Activated naive CD4-positive, alpha-beta T cell treated with anti-CD3 and anti-CD28 coated beads, Interleukin-2, amount 50 U/mL, for 72 hours (primary cell): ENCODE measurements at regions not wholly inside any gene's neighbourhood (a gene's known extent, or its start where the extent isn't known, plus 50 kb on each side); places are given as distances from the start of the nearest gene placed in this dataset.

Experiments used
- ATAC-seq, 2 donors: fragments of 150-1000 bp; cut with Tn5 transposase; 2 replicates each; pipeline ENCODE4 v1.10.0; 2021; ENCODE audit warnings: mild to moderate bottlenecking in 2 of 2, moderate library complexity in 2 of 2
- DNase-seq, 2 donors: peaks; one replicate each; pipeline ENCODE4 v3.0.0; 2021 to 2022; ENCODE audit warnings: low spot score in 2 of 2
- H3K27ac Mint-ChIP-seq, 2 donors: one replicate each; pipeline ENCODE4 v1.8.0; 2022; ENCODE audit warnings: mild to moderate bottlenecking in 2 of 2, mixed read lengths in 2 of 2
- H3K36me3 Mint-ChIP-seq, 2 donors: one replicate each; pipeline ENCODE4 v1.8.0; 2022; ENCODE audit warnings: mixed read lengths in 2 of 2
- H3K9me3 Mint-ChIP-seq, 2 donors: one replicate each; pipeline ENCODE4 v1.8.0; 2022; ENCODE audit warnings: mixed read lengths in 2 of 2

DNA sequence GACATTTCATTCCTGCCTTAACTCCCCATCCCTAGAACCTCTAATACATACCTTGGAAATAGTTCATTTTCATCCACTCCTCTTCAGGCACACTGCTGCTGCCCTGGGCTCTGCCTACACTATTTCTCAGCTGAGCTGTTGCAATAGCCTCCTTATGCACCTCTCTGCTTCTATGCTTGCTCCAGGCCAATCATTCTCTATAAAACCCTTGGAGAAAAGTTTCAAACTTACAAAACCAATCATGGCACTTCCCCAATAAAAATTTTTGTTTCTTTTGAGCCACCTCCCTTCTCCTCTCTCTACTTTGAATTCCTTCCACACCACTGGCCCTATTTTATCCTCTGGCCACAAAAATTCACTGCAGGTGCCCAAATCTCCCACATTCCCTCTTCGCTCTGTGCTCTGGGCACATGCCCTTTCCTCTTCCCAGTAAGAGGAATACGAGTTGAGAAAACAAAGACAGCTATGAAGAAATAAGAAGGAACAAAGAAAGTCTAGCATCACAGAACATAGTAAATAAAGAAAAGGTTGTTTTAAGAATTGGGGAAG is 301.4 kb downstream of the ELAVL2 start:
- Mint-ChIP-seq H3K27ac (no peak overlapping the region), H3K9me3 (peaks cover 10 to 27% of the 10 kb centered on the region in 2 donors), H3K36me3 (peaks cover 0 to 9% of the 10 kb centered on the region in 2 donors)
- ATAC-seq (no peak), DNase-seq (no peak)

DNA sequence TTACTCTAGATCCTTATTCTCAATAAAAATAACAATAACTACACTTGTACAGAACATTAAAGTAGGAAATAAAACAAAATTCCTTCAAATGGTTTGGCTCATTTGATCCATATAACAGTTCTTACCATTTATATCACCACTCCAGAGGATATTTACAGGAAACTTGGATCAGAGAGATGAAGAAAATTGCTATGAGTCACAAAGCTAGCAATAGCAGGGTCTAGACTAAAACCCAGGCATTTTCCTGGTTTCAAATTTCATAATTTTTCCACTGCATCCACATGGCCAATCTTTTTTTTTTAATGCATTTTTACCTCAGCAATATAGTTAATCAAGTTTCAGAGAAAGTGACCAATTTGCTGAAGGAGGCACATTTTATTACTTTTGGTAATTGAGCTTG is 299.2 kb downstream of the ELAVL2 start:
- Mint-ChIP-seq H3K9me3 (peaks cover 10 to 32% of the 10 kb centered on the region in 2 donors), H3K27ac (no peak overlapping the region), H3K36me3 (peaks cover 0 to 12% of the 10 kb centered on the region in 2 donors)
- ATAC-seq (no peak), DNase-seq (no peak)

DNA sequence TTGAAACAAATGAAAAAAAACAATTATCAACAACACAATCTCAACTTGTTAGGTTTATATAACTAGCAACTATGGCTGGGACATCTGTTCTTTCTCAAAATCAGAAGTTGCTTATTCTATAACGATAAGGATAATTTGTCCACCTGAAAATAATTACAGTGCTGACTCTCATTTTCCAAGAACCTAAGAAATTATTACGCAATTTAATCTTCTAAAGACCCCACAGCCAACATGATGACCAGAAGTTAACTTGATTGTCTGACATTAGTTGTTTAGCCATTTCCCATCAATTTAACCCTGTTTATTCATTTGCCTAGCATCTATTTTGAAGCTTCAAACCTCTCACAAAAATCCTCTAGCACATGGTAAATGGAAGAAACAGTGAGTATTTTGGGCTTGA is 293.8 kb downstream of the ELAVL2 start:
- ATAC-seq, result no peak
- H3K36me3 Mint-ChIP-seq, result peaks cover 0 to 16% of the 10 kb centered on the region in 2 donors
- H3K27ac Mint-ChIP-seq, result no peak overlapping the region
- no peak for DNase-seq
- H3K9me3 Mint-ChIP-seq, result peaks cover 14 to 18% of the 10 kb centered on the region in 2 donors

DNA sequence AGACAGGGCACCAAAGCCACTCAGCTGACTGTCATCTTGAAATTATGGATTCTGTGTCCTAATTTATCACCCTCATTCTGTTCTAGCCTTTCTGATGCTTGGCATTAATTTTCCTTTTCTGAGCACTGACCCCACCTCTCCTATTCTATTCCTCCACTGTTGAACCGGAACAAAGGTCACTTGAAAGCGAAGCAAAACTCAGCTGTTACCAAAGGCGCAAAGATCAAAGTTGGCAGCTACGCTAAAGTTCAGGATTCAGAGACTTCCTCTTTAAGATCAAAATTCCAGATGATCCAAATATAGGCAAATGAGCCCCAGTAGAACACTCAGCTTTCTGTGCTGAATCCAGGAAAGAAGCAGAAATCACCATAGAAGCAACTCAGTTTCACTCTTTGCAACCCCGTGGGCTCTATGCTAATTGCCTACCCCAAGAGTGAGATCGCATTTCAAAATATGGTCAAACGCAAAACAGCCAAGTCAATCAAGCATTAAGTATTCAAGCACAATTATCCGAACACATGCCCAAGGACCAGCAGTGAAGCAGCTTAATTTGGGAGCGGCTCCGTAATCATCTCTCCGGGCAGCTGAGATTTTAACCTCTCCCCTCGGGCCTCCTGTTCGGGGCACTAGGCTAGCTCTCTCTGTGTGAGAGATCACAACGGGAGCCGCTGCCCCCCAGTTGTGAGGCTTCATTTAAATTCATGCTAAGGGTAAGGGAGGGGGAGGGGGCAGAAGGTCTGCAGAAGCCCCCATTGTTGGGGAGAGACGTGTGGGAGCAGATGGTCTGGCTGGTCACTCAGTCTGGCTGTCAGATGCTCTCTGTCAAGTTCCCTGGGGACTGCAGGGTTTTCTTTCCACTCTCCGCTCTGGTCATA is 288.6 kb downstream of the ELAVL2 start:
- no peak overlapping the region for H3K27ac Mint-ChIP-seq
- no peak for DNase-seq

DNA sequence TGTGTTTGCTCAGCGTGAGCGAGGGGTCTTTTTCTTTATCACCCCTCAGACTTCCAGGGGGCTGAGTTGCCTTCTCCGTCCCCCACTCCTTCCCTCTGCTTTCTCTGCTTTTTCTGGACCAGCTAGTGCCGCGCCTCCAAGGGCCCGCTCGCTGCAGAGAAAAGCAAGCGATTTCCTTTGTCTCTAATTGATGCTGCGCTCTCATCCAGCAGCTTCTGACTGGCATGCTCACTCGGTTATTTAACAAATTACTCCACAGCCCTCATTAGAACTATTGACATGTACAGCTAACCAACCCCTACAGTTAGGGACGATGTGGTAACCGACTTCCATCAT is 288.0 kb downstream of the ELAVL2 start:
- ATAC-seq (no peak), DNase-seq (no peak)
- Mint-ChIP-seq H3K9me3 (peaks cover 16% of the 10 kb centered on the region in 2 donors), H3K36me3 (peaks cover 0 to 15% of the 10 kb centered on the region in 2 donors), H3K27ac (no peak overlapping the region)

More for the DNA sequence above, 288.6 kb downstream of the ELAVL2 start:
- ATAC-seq, result no peak
- Mint-ChIP-seq H3K36me3 (peaks cover 0 to 15% of the 10 kb centered on the region in 2 donors), H3K9me3 (peaks cover 12 to 18% of the 10 kb centered on the region in 2 donors)

DNA sequence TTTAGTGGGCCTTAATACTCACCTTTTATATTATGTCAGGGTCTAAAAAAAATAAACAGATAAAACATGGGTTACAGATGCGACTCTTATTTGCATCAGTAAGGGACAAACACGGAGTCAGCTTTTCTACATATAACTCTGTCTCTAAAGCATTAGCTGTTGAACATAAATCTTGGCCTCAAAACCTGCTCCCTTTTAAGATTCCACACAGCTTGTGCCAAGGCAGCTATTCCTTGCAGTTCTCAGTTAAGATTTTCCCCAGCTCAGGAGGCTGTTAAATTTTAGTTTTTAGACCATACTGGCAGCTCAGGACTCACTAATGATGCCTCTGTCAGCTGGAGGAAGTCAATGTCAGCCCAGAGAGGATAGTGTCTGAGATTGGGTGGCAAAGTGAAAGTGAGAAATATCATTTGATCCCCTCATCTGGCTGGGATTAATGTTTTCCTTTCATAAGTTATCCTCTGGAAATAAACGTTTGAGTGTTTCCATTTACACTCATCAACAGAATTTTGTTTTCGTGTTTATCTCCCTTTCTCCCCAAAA is 287.5 kb downstream of the ELAVL2 start:
- no peak overlapping the region for H3K27ac Mint-ChIP-seq
- no peak for DNase-seq

DNA sequence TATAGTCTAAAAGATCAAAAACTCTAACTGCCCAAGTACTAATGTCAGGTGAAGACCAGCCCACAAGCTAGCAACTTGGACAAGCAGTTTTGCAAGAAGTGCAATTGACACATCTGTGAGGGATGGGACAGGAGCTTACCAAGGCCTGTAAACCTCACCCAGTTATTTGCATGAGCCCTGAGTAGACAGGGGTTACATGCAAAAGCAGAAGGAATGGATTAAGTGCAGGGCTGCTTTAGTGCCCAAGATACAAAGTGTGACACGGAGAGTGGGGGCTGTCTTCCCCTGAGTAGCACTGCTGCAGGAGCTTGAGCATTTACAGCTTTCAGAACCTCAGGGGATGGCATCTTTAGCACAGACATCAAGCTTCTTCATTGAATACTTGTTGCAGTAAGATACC is 286.7 kb downstream of the ELAVL2 start:
- H3K36me3 Mint-ChIP-seq, result peaks cover 0 to 15% of the 10 kb centered on the region in 2 donors
- ATAC-seq, result no peak
- peaks cover 16 to 18% of the 10 kb centered on the region in 2 donors for H3K9me3 Mint-ChIP-seq

More for the DNA sequence above, 287.5 kb downstream of the ELAVL2 start:
- Mint-ChIP-seq H3K36me3 (peaks cover 0 to 15% of the 10 kb centered on the region in 2 donors), H3K9me3 (peaks cover 16% of the 10 kb centered on the region in 2 donors)
- no peak for ATAC-seq

DNA sequence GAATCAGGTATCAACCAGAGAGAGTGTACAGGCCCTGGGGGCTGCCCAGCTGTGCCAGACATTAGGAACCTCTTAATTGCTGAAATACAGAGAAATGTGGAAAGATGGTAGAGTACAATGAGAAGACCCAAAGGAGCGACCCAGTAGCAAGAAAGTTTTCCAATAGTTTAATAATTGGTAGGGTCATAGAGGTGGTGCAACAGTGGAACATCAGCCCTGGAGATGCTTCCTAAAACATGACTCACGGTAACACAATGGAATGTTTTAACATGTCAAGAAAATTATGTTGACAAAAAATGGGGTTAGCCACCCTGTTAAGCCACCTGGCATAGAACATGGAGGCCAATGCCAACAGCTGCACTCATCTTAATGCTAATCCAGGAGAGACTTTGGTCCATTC is 284.1 kb downstream of the ELAVL2 start:
- H3K36me3 Mint-ChIP-seq, result peaks cover 9 to 14% of the 10 kb centered on the region in 2 donors
- no peak for DNase-seq
- peaks cover 21 to 24% of the 10 kb centered on the region in 2 donors for H3K9me3 Mint-ChIP-seq
- no peak overlapping the region for H3K27ac Mint-ChIP-seq
- ATAC-seq, result no peak

More for the DNA sequence above, 286.7 kb downstream of the ELAVL2 start:
- DNase-seq, result no peak
- no peak overlapping the region for H3K27ac Mint-ChIP-seq

DNA sequence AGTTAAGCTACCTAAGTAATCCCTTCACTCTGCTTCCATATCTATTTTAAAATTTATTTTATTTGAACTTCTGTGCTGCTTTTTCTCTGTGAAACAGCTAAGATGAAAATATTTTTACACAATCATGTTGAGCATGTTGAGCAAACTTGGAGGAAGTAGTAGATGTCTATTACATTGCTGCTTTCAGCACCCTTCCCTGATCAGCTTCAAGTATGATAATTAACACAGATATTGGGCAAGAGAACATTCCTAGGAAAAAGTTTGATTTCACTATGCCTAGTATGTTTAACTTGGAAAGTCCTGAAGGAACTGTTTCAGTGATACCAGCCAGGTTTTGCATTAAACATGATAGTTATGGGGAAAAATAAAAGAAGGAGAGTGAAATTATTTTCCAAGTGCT is 283.6 kb downstream of the ELAVL2 start:
- DNase-seq (no peak), ATAC-seq (no peak)
- Mint-ChIP-seq H3K36me3 (peaks cover 10% of the 10 kb centered on the region in 2 donors), H3K9me3 (peaks cover 20 to 28% of the 10 kb centered on the region in 2 donors), H3K27ac (no peak overlapping the region)

DNA sequence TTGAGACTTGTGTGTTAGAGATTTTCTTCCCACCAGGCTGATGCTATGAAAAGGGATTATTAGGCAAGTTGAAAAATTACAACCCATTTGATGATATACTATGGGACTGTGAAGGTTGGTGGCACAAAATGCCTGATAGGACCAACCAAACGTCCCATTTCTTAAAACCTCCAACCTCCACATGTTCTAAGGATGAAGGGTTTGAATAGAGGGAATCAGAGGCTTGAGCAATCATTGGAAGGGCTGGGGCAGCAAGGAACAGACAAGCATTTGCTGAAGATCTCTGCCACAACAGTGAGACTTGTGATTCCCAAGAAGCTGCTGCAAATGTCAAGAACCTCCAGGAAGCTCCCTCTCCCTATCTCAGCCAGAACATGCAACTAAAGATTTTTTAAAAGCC is 283.1 kb downstream of the ELAVL2 start:
- peaks cover 8 to 10% of the 10 kb centered on the region in 2 donors for H3K36me3 Mint-ChIP-seq
- no peak for DNase-seq
- H3K27ac Mint-ChIP-seq, result no peak overlapping the region
- H3K9me3 Mint-ChIP-seq, result peaks cover 21 to 28% of the 10 kb centered on the region in 2 donors
- no peak for ATAC-seq

DNA sequence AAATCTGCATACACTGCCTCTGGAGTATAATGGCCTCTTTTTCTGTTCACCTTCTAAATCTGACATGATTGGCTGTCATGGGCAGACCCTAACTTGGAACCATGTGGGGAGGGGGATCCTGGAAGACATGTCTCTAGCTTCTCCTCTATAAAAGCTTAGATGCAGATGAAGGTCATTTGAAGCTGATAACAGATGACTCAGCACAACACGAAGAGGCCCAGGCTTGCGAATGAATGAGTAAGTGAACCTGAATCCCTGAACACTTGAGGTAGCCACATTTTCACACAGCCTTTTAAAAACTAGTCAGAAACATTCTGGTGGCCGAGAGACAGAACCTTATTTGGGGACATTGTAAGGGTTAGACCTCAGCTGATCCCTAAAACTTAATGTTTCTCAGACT is 282.6 kb downstream of the ELAVL2 start:
- ATAC-seq (no peak), DNase-seq (no peak)
- no peak overlapping the region for H3K27ac Mint-ChIP-seq
- H3K9me3 Mint-ChIP-seq, result peaks cover 23 to 28% of the 10 kb centered on the region in 2 donors
- peaks cover 3 to 10% of the 10 kb centered on the region in 2 donors for H3K36me3 Mint-ChIP-seq

DNA sequence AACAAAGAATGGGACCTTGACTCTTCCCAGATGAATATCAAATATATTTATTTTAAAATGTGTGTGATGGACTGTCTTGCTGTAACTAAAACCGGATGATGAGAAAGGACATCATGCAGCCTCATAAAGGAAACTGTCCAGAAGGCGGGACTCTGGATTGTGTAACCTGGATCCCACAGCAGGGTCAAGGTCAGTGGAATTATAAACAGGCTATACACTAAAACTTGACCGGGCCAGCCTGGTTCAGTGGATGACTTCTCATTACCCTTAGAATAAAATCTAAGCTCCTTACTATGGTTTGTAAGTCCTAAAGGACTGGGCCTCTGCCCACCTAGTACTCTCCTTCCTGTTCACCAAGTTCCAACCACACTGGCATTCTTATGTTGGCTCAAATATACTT is 280.3 kb downstream of the ELAVL2 start:
- H3K36me3 Mint-ChIP-seq, result peaks cover 0 to 10% of the 10 kb centered on the region in 2 donors
- H3K27ac Mint-ChIP-seq, result no peak overlapping the region
- ATAC-seq (no peak), DNase-seq (no peak)
- peaks cover 30 to 32% of the 10 kb centered on the region in 2 donors for H3K9me3 Mint-ChIP-seq

DNA sequence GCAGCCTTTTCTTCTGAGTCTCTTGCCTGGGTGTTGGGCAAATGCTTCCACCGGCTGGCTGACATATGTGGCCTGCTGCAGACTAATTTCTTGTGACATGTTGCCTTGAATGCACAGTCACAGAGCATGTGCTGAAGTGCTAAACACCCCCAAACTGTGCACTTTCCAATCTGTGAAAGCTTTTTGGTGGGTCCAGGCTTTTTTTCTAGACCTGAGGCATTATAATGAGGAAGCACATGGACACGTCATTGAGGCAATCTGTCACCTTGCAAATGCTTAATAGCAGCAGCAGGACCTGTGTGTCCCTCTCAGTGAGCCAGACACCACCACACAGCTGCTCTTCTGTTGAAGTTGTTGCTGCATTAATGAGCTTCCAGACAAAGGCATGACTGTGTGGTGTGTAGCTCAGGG is 274.7 kb downstream of the ELAVL2 start:
- ATAC-seq, result no peak
- Mint-ChIP-seq H3K27ac (no peak overlapping the region), H3K9me3 (peaks cover 22 to 23% of the 10 kb centered on the region in 2 donors), H3K36me3 (peaks cover 0 to 7% of the 10 kb centered on the region in 2 donors)
- no peak for DNase-seq

DNA sequence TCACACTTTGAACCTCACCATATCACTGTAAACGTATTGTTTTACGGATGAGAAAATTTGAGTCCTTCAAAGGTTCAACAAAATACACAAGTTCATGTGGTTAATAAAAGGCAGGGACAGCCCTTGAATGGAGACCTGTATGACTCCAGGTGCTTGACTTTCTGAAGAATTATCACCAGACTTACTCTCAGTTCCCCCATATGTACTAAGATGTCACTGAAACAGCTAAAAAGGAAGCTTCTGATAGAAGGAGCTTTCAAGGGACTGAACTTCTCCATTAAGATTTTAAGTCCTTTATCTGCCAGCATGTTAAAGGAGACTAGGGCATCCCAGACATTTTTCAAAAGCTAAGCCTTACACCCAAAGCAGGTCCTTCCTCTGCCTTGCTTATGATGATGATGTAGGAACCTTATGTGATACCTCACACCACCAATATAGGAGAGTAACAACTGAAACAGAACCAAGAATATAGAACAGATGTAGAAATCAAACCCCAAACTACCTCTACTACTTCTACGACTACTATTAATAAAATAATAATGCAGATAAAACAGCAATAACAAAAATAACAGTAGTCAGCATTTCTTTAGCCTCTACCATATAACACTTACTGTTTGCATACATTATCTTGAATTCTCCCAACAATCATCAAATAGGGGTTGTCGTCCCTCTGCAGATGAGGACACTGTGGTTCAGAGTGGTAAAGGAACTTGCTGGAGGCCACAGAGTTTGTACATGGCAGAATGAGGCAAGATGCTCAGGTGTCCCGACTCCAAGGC is 273.9 kb downstream of the ELAVL2 start:
- DNase-seq (no peak), ATAC-seq (no peak)
- Mint-ChIP-seq H3K9me3 (peaks cover 21 to 22% of the 10 kb centered on the region in 2 donors), H3K36me3 (peaks cover 0 to 4% of the 10 kb centered on the region in 2 donors), H3K27ac (no peak overlapping the region)

DNA sequence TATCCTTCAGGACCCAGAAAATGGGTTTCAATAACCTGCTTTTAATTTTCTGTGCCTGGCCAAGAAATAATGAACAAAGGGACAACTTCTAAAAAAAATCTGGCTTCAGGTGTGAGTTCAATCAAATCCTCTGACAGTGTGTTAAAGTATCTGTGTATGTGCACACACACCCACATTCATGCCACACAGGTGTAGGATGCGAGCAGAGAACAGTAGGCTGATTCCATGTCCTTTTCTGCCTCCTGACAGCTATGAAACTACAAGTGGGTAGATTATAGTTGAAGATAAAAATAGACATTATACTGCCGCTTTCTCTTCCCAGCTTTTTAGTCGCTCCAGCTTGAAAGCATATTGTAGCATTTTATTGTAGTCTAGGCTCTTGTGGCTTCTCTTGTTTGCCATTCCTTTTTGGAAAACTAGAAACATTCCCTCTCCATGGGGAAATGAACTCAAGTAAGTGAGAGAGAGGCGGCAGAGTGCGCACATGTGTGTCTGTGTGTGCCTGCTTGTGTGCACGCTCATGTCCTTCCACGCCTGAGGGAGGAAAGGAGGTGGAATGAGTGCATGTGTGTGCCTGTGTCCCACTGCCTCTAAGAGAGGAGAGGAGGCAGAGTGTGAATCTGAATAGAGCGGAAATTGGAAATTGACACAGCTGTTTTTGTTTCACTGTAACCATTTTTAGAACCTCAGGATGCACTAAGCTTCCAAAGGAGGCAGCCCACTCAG is 273.0 kb downstream of the ELAVL2 start:
- no peak for ATAC-seq
- no peak overlapping the region for H3K27ac Mint-ChIP-seq
- DNase-seq, result no peak
- H3K9me3 Mint-ChIP-seq, result peaks cover 23% of the 10 kb centered on the region in 2 donors
- peaks cover 0 to 6% of the 10 kb centered on the region in 2 donors for H3K36me3 Mint-ChIP-seq

DNA sequence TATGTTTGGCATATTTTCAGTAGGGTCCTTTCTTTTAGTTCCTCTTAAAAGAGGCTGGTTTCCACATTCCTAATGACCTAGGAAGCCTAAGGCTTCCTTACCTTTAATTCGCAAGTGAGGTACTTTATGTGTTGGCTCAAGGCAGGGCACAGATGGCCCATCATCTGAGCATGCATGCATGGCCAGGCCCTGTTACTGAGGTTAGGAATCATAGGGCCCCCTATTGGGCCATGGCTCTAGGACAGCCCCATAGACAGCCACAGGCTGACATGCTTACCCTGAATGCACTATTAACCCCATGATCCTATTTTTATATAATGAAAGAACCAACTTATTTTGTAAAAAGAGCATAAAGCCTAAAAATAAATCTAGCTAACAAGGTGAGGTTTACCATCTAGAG is 271.4 kb downstream of the ELAVL2 start:
- ATAC-seq (no peak), DNase-seq (no peak)
- Mint-ChIP-seq H3K36me3 (peaks cover 0 to 6% of the 10 kb centered on the region in 2 donors), H3K9me3 (peaks cover 19 to 28% of the 10 kb centered on the region in 2 donors), H3K27ac (no peak overlapping the region)
